Right lobe of liver (tissue), 4 donors: ENCODE measurements at regions not wholly inside any gene's neighbourhood (a gene's known extent, or its start where the extent isn't known, plus 50 kb on each side); places are given as distances from the start of the nearest gene placed in this dataset.

Source experiments
- POLR2A ChIP-seq: fragments of 450-650 bp; IDR thresholded peaks from one replicate; pipeline ENCODE4 v1.6.1; 2017; ENCODE audit warnings: antibody characterized with exemption, mild to moderate bottlenecking
- TF ChIP-seq, protein P1 (sequence below), 4 donors: fragments of 200-600 bp in 3 of 4; fragments of 450-650 bp in 1 of 4; IDR thresholded peaks; one replicate each; pipeline versions ENCODE4 v1.5.1 to v1.8.0; 2016 to 2022; ENCODE audit warnings: antibody characterized with exemption in 4 of 4, mild to moderate bottlenecking in 2 of 4
- donor health status: DM: no; HTN: no; CAD: no.
- donor health status: DM: no; HTN: no; CAD: no.
- donor health status: DM: no; HTN: yes; CAD: no.

DNA sequence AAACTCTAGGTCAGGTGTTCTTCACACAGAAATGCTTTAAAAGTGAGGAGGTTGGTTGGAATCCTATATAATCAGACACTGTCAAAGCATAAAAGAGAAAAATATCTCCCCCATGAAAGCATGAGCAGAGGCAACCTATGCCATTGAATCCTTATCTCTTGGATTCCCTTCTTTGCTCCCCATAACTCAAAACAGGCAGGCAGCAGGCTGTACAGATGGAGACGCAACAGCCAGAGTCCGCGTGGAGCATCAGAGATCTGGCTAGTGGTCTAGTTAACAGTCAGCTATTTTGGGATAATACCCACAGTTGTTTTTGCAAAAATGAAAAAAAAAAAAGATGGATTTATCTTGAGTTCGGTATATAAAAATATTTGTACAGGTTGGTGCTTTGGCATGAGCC, 490.0 kb upstream of the TENM3 start:
- TF ChIP-seq, protein P1, sequence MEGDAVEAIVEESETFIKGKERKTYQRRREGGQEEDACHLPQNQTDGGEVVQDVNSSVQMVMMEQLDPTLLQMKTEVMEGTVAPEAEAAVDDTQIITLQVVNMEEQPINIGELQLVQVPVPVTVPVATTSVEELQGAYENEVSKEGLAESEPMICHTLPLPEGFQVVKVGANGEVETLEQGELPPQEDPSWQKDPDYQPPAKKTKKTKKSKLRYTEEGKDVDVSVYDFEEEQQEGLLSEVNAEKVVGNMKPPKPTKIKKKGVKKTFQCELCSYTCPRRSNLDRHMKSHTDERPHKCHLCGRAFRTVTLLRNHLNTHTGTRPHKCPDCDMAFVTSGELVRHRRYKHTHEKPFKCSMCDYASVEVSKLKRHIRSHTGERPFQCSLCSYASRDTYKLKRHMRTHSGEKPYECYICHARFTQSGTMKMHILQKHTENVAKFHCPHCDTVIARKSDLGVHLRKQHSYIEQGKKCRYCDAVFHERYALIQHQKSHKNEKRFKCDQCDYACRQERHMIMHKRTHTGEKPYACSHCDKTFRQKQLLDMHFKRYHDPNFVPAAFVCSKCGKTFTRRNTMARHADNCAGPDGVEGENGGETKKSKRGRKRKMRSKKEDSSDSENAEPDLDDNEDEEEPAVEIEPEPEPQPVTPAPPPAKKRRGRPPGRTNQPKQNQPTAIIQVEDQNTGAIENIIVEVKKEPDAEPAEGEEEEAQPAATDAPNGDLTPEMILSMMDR (IDR thresholded peaks at IDR 0.05): no peak
- TF ChIP-seq POLR2A: no peak
